GM18951 (cell line): ENCODE measurements at regions not wholly inside any gene's neighbourhood (a gene's known extent, or its start where the extent isn't known, plus 50 kb on each side); places are given as distances from the start of the nearest gene placed in this dataset.
"Not testable (repeated sequence)": the region's sequence is repeated elsewhere in the genome, so short reads cannot be mapped to it uniquely, and the experiment has no call there.

ENCODE experiments used
- POLR2A ChIP-seq: IDR thresholded peaks from 4 replicates; pipeline ENCODE4 v1.6.1; 2011; ENCODE audit warnings: mild to moderate bottlenecking; ENCODE audit not compliant: insufficient read length, insufficient read depth; ENCODE audit errors: extremely low read depth
- in situ Hi-C: fragments of 300-500 bp; cut with MboI; formaldehyde crosslinking; loops from one replicate; pipeline ENCODE4 v1.12.0; 2022; ENCODE audit warnings: low sequenced_read_pairs, mixed read lengths, inconsistent platforms; ENCODE audit not compliant: unreplicated experiment

GRCh38 chrX:130524476-130525194, 122.8 kb downstream of the RBMX2 start:
- in situ Hi-C loops: no loop called here
- no peak for TF ChIP-seq POLR2A

GRCh38 chrX:130529531-130529930, 127.7 kb downstream of the RBMX2 start:
- in situ Hi-C loops: no loop called here
- TF ChIP-seq POLR2A: no peak

- in situ Hi-C loops: no loop called here
- TF ChIP-seq POLR2A: no peak
These were observed 129.3 kb downstream of the RBMX2 start for GRCh38 chrX:130531066-130531465.

- in situ Hi-C loops: no loop called here
These were observed 138.0 kb downstream of the RBMX2 start for GRCh38 chrX:130539721-130540321.

GRCh38 chrX:130543603-130544325, 142.0 kb downstream of the RBMX2 start:
- in situ Hi-C loops: no loop called here

More at GRCh38 chrX:130539721-130540321, 138.0 kb downstream of the RBMX2 start:
- no peak for TF ChIP-seq POLR2A

GRCh38 chrX:130545796-130546195, 144.0 kb downstream of the RBMX2 start:
- no peak for TF ChIP-seq POLR2A
- in situ Hi-C loops: no loop called here

More at GRCh38 chrX:130543603-130544325, 142.0 kb downstream of the RBMX2 start:
- TF ChIP-seq POLR2A: no peak

- in situ Hi-C loops: not testable (repeated sequence)
These were observed 147.6 kb downstream of the RBMX2 start for GRCh38 chrX:130549382-130549781.

- no peak for TF ChIP-seq POLR2A
- in situ Hi-C loops: loop anchor here (10.0 kb wide), 1 partner anchor 364 kb away; no protein-coding TSS in a partner anchor
These were observed 148.6 kb downstream of the RBMX2 start for GRCh38 chrX:130550351-130550750.

GRCh38 chrX:130552444-130553073, 150.8 kb downstream of the RBMX2 start:
- TF ChIP-seq POLR2A: no peak
- in situ Hi-C loops: loop anchor here (10.0 kb wide), 1 partner anchor 362 kb away; no protein-coding TSS in a partner anchor

GRCh38 chrX:130555341-130555740, 153.6 kb downstream of the RBMX2 start:
- TF ChIP-seq POLR2A: no peak
- in situ Hi-C loops: loop anchor here (10.0 kb wide), 1 partner anchor 359 kb away; no protein-coding TSS in a partner anchor

- in situ Hi-C loops: loop anchor here (10.0 kb wide), 1 partner anchor 359 kb away; no protein-coding TSS in a partner anchor
- TF ChIP-seq POLR2A: no peak
These were observed 154.0 kb downstream of the RBMX2 start for GRCh38 chrX:130555757-130556156.

- TF ChIP-seq POLR2A: no peak
- in situ Hi-C loops: loop anchor here (10.0 kb wide), 1 partner anchor 358 kb away; no protein-coding TSS in a partner anchor
These were observed 155.2 kb downstream of the RBMX2 start for GRCh38 chrX:130556951-130557350.

- in situ Hi-C loops: no loop called here
These were observed 158.8 kb downstream of the RBMX2 start for GRCh38 chrX:130560544-130560943.

GRCh38 chrX:130561930-130562329, 160.1 kb downstream of the RBMX2 start:
- in situ Hi-C loops: no loop called here
- no peak for TF ChIP-seq POLR2A

More at GRCh38 chrX:130560544-130560943, 158.8 kb downstream of the RBMX2 start:
- TF ChIP-seq POLR2A: no peak
